Fibroblast of the aortic adventitia (primary cell): ENCODE measurements at regions not wholly inside any gene's neighbourhood (a gene's known extent, or its start where the extent isn't known, plus 50 kb on each side); places are given as distances from the start of the nearest gene placed in this dataset.

Experiments used
- DNase-seq: peaks from one replicate; pipeline ENCODE4 v3.0.0-alpha.2; 2010; ENCODE audit warnings: low read depth
- H3K4me3 ChIP-seq: 2 replicates; pipeline ENCODE4 v1.5.1; 2011; ENCODE audit warnings: low read depth, mild to moderate bottlenecking, control low read depth, low read length, moderate library complexity
- TF ChIP-seq, protein P1 (sequence below): IDR thresholded peaks from 2 replicates; pipeline ENCODE4 v1.5.1; 2011; ENCODE audit warnings: mild to moderate bottlenecking, low read length, control low read depth, inconsistent platforms; ENCODE audit not compliant: insufficient read depth

GRCh38 chr13:107531180-107531579, 684.2 kb downstream of the LIG4 start:
- H3K4me3 ChIP-seq, result no peak overlapping the region
- TF ChIP-seq, protein P1, sequence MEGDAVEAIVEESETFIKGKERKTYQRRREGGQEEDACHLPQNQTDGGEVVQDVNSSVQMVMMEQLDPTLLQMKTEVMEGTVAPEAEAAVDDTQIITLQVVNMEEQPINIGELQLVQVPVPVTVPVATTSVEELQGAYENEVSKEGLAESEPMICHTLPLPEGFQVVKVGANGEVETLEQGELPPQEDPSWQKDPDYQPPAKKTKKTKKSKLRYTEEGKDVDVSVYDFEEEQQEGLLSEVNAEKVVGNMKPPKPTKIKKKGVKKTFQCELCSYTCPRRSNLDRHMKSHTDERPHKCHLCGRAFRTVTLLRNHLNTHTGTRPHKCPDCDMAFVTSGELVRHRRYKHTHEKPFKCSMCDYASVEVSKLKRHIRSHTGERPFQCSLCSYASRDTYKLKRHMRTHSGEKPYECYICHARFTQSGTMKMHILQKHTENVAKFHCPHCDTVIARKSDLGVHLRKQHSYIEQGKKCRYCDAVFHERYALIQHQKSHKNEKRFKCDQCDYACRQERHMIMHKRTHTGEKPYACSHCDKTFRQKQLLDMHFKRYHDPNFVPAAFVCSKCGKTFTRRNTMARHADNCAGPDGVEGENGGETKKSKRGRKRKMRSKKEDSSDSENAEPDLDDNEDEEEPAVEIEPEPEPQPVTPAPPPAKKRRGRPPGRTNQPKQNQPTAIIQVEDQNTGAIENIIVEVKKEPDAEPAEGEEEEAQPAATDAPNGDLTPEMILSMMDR, result no peak
- DNase-seq, result no peak

- DNase-seq, result no peak
Measured at GRCh38 chr13:107529035-107529434, 686.3 kb downstream of the LIG4 start.

DNA sequence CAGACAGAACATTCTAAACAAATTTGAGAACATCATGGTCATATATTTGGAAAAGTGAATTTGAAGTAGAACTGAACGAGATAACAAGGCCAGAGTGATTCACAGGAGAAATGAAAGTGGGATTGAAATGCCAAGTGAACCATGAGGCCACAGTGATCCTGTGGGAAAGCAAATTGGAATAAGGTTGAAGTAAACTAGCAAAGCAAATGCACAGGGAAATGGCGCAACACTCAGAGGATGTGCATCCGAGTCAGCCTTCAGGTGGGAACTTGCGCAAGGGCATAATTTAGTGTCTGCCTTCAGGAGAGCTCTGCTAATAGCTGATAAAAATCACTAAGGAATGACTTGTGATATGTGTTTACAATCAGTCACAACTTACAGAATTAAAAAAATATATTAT, 696.6 kb downstream of the LIG4 start:
- TF ChIP-seq, protein P1, result no peak
- no peak for DNase-seq

More at GRCh38 chr13:107529035-107529434, 686.3 kb downstream of the LIG4 start:
- TF ChIP-seq, protein P1, result no peak
- no peak overlapping the region for H3K4me3 ChIP-seq

DNA sequence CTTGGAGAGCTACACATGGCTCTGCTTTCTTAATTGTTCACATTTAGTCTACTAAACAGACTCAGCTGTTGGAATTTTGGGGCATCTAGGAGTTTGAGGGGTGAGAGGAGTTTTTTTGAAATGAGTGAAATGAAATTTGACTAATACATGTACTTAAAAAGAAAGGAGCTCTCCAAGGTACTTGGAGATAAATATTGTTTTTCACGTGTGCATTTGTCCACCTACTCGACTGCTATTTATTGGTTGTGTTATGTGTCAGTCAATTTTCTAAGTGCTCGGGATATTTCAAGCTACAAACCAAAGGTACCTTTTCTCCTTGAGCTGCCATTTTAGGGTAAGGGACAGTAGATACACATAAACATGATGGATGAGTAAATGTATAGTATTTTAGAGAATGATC, 697.0 kb downstream of the LIG4 start:
- TF ChIP-seq, protein P1, result no peak
- DNase-seq, result peak; percentile 13
- H3K4me3 ChIP-seq, result no peak overlapping the region

More for the DNA sequence above, 696.6 kb downstream of the LIG4 start:
- H3K4me3 ChIP-seq, result no peak overlapping the region

GRCh38 chr13:107516517-107516916, 698.8 kb downstream of the LIG4 start:
- no peak overlapping the region for H3K4me3 ChIP-seq
- TF ChIP-seq, protein P1, result no peak
- DNase-seq, result no peak

GRCh38 chr13:107512551-107512950, 702.8 kb downstream of the LIG4 start:
- TF ChIP-seq, protein P1, result no peak
- no peak for DNase-seq
- H3K4me3 ChIP-seq, result no peak overlapping the region

GRCh38 chr13:107497661-107498060, 717.7 kb downstream of the LIG4 start:
- TF ChIP-seq, protein P1, result no peak
- H3K4me3 ChIP-seq, result no peak overlapping the region
- no peak for DNase-seq
